ENCODE measurements at regions not wholly inside any gene's neighbourhood (a gene's known extent, or its start where the extent isn't known, plus 50 kb on each side); places are given as distances from the start of the nearest gene placed in this dataset.

DNA sequence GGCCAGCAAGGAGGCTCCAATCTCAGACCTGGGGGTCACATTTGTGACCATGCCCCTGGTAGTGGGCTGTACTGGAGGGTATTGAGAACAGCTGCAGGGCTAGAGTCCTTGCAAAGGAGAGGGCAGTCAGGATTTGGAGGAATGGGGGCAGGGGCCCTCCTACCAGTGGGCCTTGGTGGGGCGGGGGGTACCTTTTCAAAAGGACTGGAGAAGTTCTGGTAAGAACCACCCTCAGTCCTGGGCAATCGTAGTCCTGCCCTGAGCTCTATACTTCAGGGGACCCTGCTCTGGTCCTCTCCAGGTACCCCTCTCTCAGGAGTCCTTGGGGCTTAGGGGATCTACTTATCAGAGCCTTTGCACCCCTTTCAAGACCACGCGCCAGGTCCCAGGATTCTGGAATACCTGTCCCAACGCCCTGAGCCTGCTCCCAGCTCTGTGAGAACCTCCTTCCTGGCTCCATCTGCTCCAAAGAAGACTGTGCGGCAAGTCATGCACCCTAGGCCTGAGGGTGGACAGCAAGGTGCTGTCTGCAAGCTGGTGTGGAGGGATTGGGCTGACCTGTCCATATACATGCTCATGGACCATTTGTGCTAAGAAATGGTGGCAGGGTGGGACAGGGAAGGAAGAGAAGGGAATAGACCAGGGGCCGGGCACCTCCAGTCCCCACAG, 134.1 kb upstream of the EEPD1 start:
- H3K27me3 ChIP-seq = no peaks in the 10 kb centered on the region
- DNase-seq = no peak
- TF ChIP-seq CTCF (IDR thresholded peaks at IDR 0.05) = no peak
- TF ChIP-seq POLR2A (IDR thresholded peaks at IDR 0.05) = no peak

DNA sequence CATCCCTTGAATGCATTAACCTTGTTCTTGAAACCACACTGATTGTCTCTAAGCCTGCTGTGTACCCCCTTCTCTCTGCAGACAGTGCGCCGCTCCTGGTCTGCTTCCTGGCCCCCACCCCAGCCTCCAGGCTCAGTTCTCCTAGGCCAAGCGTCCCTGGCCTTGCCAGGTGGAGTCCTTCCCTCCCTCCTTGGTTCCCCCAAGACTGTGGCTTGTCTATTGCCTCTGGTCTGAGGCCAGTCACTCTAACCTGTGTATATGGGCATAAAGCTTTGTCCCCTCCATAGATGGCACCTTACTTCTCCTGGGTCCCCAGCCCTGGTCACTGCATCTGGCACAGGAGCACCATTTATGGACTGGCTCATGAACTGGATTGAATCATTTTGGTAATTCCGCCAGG, 133.5 kb upstream of the EEPD1 start:
- no peak overlapping the region for H3K4me3 ChIP-seq
- no peaks in the 10 kb centered on the region for H3K27me3 ChIP-seq
- TF ChIP-seq POLR2A (IDR thresholded peaks at IDR 0.05) = no peak
- TF ChIP-seq CTCF (IDR thresholded peaks at IDR 0.05) = no peak
- no peaks in the 10 kb centered on the region for H3K4me1 ChIP-seq
- H3K9me3 ChIP-seq = no peaks in the 10 kb centered on the region
- H3K27ac ChIP-seq = no peak overlapping the region
- H3K36me3 ChIP-seq = no peaks in the 10 kb centered on the region
- no peak for DNase-seq

More for the DNA sequence above, 134.1 kb upstream of the EEPD1 start:
- Histone ChIP-seq H3K4me1 (no peaks in the 10 kb centered on the region), H3K9me3 (no peaks in the 10 kb centered on the region), H3K27ac (no peak overlapping the region), H3K4me3 (no peak overlapping the region), H3K36me3 (no peaks in the 10 kb centered on the region)

- TF ChIP-seq CTCF (IDR thresholded peaks at IDR 0.05) = no peak
- TF ChIP-seq POLR2A (IDR thresholded peaks at IDR 0.05) = no peak
- no peak overlapping the region for H3K27ac ChIP-seq
- DNase-seq = no peak
- no peaks in the 10 kb centered on the region for H3K4me1 ChIP-seq
- H3K9me3 ChIP-seq = no peaks in the 10 kb centered on the region
- H3K27me3 ChIP-seq = no peaks in the 10 kb centered on the region
- H3K36me3 ChIP-seq = no peaks in the 10 kb centered on the region
- H3K4me3 ChIP-seq = no peak overlapping the region
Measured at GRCh38 chr7:36019980-36020379, 133.1 kb upstream of the EEPD1 start.

DNA sequence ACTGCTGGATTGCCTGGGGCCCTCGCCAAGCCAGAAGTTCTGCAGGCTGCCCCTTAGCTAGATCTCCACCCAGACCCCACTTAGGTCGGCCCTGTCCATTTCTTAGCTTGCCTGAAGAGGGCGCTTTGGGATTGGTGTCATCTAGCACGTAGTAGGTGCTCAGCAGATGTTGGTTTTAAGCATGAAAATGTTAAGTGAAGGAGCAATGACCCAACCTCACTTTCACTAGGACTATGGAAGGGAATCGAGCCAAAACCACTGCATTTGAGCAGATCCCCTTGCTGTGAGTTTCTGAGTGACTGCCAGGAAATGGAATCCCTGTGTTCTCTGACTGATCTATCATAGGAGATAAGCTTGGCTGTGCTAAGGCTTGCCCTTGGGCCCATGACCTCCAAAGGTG, 131.7 kb upstream of the EEPD1 start:
- Histone ChIP-seq H3K9me3 (no peaks in the 10 kb centered on the region), H3K4me3 (no peak overlapping the region), H3K27ac (no peak overlapping the region), H3K36me3 (no peaks in the 10 kb centered on the region), H3K4me1 (no peaks in the 10 kb centered on the region), H3K27me3 (no peaks in the 10 kb centered on the region)
- no peak for DNase-seq
- TF ChIP-seq POLR2A (IDR thresholded peaks at IDR 0.05) = no peak
- TF ChIP-seq CTCF (IDR thresholded peaks at IDR 0.05) = peak in 3 of 6 experiments; percentile 7 to 38 (median 32)

DNA sequence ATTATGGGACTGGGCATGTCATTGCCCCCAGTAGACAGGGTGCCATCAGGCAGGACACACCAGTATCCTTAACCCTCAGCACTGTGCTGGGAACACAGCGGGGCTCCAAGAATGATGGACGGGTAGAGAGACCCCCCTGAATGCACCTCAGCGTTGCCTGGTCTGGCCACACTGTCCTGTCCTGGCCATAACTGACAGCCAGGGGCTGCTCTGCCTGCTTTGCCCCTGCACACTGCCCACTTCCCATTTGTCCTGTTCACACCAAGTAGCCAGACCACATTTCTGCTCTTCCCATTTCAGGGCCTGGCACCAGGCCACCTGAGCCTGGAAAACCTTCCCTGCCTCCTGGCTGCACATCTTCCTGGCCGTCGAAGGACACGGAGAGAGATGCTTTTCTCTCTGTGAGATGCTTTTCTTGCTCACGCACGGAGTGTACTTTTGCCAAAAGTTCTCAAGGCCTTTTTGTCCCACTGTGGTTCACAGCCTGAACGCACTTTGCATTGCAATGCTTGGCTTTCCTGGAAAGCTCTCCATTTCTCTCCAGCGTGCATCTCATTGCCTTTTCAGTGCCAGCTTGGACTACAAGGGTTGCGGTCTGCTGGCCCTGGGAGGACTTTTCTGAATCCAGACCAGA, 131.0 kb upstream of the EEPD1 start:
- H3K36me3 ChIP-seq = no peaks in the 10 kb centered on the region
- no peaks in the 10 kb centered on the region for H3K27me3 ChIP-seq
- no peaks in the 10 kb centered on the region for H3K4me1 ChIP-seq
- no peak for DNase-seq
- TF ChIP-seq CTCF (IDR thresholded peaks at IDR 0.05) (no peak), POLR2A (IDR thresholded peaks at IDR 0.05) (no peak)
- no peak overlapping the region for H3K4me3 ChIP-seq
- no peak overlapping the region for H3K27ac ChIP-seq
- H3K9me3 ChIP-seq = no peaks in the 10 kb centered on the region

All from Peyer's patch (tissue), 4 donors.